Mesenchymal stem cell (in vitro differentiated cells and primary cell): ENCODE measurements at regions not wholly inside any gene's neighbourhood (a gene's known extent, or its start where the extent isn't known, plus 50 kb on each side); places are given as distances from the start of the nearest gene placed in this dataset.

Experiments
- DNase-seq: peaks from one replicate; pipeline ENCODE4 v3.0.0-alpha.2; 2013
- H2AFZ ChIP-seq: one replicate; pipeline ENCODE4 v1.6.1; 2013; ENCODE audit warnings: low read depth, mild to moderate bottlenecking, control low read depth, inconsistent platforms, low read length, moderate library complexity
- H2AK5ac ChIP-seq: 2 replicates; pipeline ENCODE4 v1.6.1; 2013; ENCODE audit warnings: low read length, moderate library complexity, mild to moderate bottlenecking, inconsistent platforms; ENCODE audit not compliant: severe bottlenecking
- H2BK120ac ChIP-seq: one replicate; pipeline ENCODE4 v1.6.1; 2013; ENCODE audit warnings: low read depth, mild to moderate bottlenecking, inconsistent platforms, low read length, moderate library complexity
- H2BK12ac ChIP-seq, 2 experiments: one replicate each; pipeline ENCODE4 v1.6.1; 2013; ENCODE audit warnings: inconsistent platforms in 2 of 2, low read length in 2 of 2, mild to moderate bottlenecking in 2 of 2, moderate library complexity in 2 of 2, control low read depth in 1 of 2
- H2BK15ac ChIP-seq: one replicate; pipeline ENCODE4 v1.6.1; 2013; ENCODE audit warnings: mild to moderate bottlenecking, low read depth, inconsistent platforms; ENCODE audit not compliant: poor library complexity, severe bottlenecking
- H2BK5ac ChIP-seq: 2 replicates; pipeline ENCODE4 v1.6.1; 2013; ENCODE audit warnings: low read depth, mild to moderate bottlenecking, low read length, control low read depth, inconsistent platforms; ENCODE audit not compliant: poor library complexity, severe bottlenecking
- H3K14ac ChIP-seq, 2 experiments: one replicate each; pipeline ENCODE4 v1.6.1; 2013; ENCODE audit warnings: inconsistent platforms in 2 of 2, low read length in 2 of 2, control low read depth in 1 of 2, mild to moderate bottlenecking in 1 of 2, moderate library complexity in 1 of 2
- H3K18ac ChIP-seq, 2 experiments: one replicate each; pipeline ENCODE4 v1.6.1; 2013; ENCODE audit warnings: inconsistent platforms in 2 of 2, low read length in 2 of 2, control low read depth in 1 of 2, low read depth in 1 of 2, mild to moderate bottlenecking in 1 of 2
- H3K23ac ChIP-seq, 2 experiments: one replicate each; pipeline ENCODE4 v1.6.1; 2013; ENCODE audit warnings: inconsistent platforms in 2 of 2, low read length in 2 of 2, mild to moderate bottlenecking in 2 of 2, moderate library complexity in 2 of 2, control low read depth in 1 of 2
- H3K27ac ChIP-seq: 2 replicates; pipeline ENCODE4 v1.5.1; 2013; ENCODE audit warnings: mild to moderate bottlenecking, moderate library complexity, low read length, control low read depth, inconsistent platforms; ENCODE audit not compliant: poor library complexity, severe bottlenecking
- H3K27me3 ChIP-seq, 2 experiments: 2 replicates each; pipeline versions ENCODE4 v1.6.1 to v1.7.0; 2013; ENCODE audit warnings: low read length in 2 of 2, mild to moderate bottlenecking in 2 of 2, moderate library complexity in 2 of 2, control low read depth in 1 of 2, inconsistent platforms in 1 of 2; ENCODE audit not compliant: control insufficient read depth in 1 of 2, insufficient read depth in 1 of 2
- H3K36me3 ChIP-seq, 2 experiments: 2 replicates each; pipeline versions ENCODE4 v1.6.1 to v1.7.0; 2013; ENCODE audit warnings: low read length in 2 of 2, control low read depth in 1 of 2, inconsistent platforms in 1 of 2, low read depth in 1 of 2, mild to moderate bottlenecking in 1 of 2; ENCODE audit not compliant: insufficient read depth in 2 of 2, control insufficient read depth in 1 of 2
- H3K4ac ChIP-seq, 2 experiments: one replicate each; pipeline ENCODE4 v1.6.1; 2013; ENCODE audit warnings: inconsistent platforms in 2 of 2, low read length in 2 of 2, mild to moderate bottlenecking in 2 of 2, moderate library complexity in 2 of 2, control low read depth in 1 of 2, low read depth in 1 of 2
- H3K4me1 ChIP-seq: 2 replicates; pipeline ENCODE4 v1.6.1; 2013; ENCODE audit warnings: low read depth, low read length, control low read depth; ENCODE audit not compliant: control insufficient read depth, insufficient read depth
- H3K4me2 ChIP-seq: 2 replicates; pipeline ENCODE4 v1.6.1; 2013; ENCODE audit warnings: low read length, mild to moderate bottlenecking, inconsistent platforms; ENCODE audit not compliant: poor library complexity, severe bottlenecking
- H3K4me3 ChIP-seq, 2 experiments: 2 replicates each; pipeline versions ENCODE4 v1.5.1 to v1.7.0; 2013; ENCODE audit warnings: low read length in 2 of 2, mild to moderate bottlenecking in 2 of 2, control low read depth in 1 of 2, low read depth in 1 of 2; ENCODE audit not compliant: insufficient read depth in 1 of 2
- H3K79me1 ChIP-seq: replicated peaks from 2 replicates; pipeline ENCODE4 v1.6.1; 2013; ENCODE audit warnings: mild to moderate bottlenecking, control low read depth, low read length, inconsistent platforms; ENCODE audit not compliant: poor library complexity, severe bottlenecking
- H3K9ac ChIP-seq: 2 replicates; pipeline ENCODE4 v1.7.0; 2013; ENCODE audit warnings: mild to moderate bottlenecking, low read length, moderate library complexity
- H3K9me3 ChIP-seq: 2 replicates; pipeline ENCODE4 v1.7.0; 2013; ENCODE audit warnings: mild to moderate bottlenecking, low read length; ENCODE audit not compliant: control insufficient read depth
- H4K8ac ChIP-seq: one replicate; pipeline ENCODE4 v1.6.1; 2013; ENCODE audit warnings: inconsistent platforms, mild to moderate bottlenecking, low read length, moderate library complexity
- H4K91ac ChIP-seq: one replicate; pipeline ENCODE4 v1.6.1; 2013; ENCODE audit warnings: mild to moderate bottlenecking, low read length, inconsistent platforms
- WGBS: methylation state at CpG from one replicate; pipeline ENCODE4 v1.1.7; 2013; ENCODE audit warnings: mixed read lengths; 5-methylcytosine and 5-hydroxymethylcytosine counted together

- Histone ChIP-seq H3K4me2 (no peak overlapping the region), H3K14ac (no peak overlapping the region), H2BK5ac (no peak overlapping the region), H3K79me1 (no peaks in the 10 kb centered on the region), H2BK120ac (no peak overlapping the region), H3K18ac (no peak overlapping the region), H4K8ac (no peak overlapping the region), H3K9me3 (no peaks in the 10 kb centered on the region), H3K27me3 (peaks cover 0 to 64% of the 10 kb centered on the region in 2 experiments), H3K9ac (no peak overlapping the region), H4K91ac (no peak overlapping the region), H3K4me3 (no peak overlapping the region), H3K4ac (no peak overlapping the region), H2AK5ac (no peak overlapping the region), H2AFZ (no peak overlapping the region), H2BK15ac (no peak overlapping the region), H3K36me3 (no peaks in the 10 kb centered on the region), H3K27ac (no peak overlapping the region), H3K23ac (no peak overlapping the region), H2BK12ac (no peak overlapping the region), H3K4me1 (no peaks in the 10 kb centered on the region)
- DNase-seq = no peak
- WGBS = 82% methylated on average over 9 of the region's 10 CpGs
These were observed 131.0 kb downstream of the RBFOX3 start for GRCh38 chr17:79479876-79480275.

GRCh38 chr17:79478841-79479240 is 132.0 kb downstream of the RBFOX3 start:
- WGBS = 75% methylated on average over 9 of the region's 9 CpGs

DNA sequence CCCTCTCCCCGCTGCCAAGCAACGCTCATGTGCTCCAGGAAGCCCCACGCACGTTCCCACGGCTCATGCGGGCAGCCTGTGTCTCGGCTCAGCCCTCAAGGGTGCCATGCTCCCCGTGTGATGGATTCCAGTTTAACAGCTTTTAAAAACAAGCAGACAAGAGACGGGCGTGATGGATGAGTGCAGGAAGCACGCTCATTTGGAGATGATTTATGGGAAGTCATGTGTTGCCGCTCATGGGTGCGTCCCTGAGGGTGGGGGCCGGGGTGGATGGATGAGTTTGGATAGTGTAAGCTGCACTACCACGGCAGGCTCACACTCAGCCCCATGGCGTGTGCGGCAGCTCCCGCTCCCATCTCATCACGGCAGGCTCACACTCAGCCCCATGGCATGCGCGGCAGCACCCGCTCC is 132.8 kb downstream of the RBFOX3 start:
- Histone ChIP-seq H3K79me1 (no peaks in the 10 kb centered on the region), H2BK5ac (no peak overlapping the region), H3K27ac (no peak overlapping the region), H3K27me3 (peaks cover 0 to 50% of the 10 kb centered on the region in 2 experiments), H4K8ac (no peak overlapping the region), H2AK5ac (no peak overlapping the region), H3K36me3 (no peaks in the 10 kb centered on the region), H3K9me3 (no peaks in the 10 kb centered on the region), H3K23ac (no peak overlapping the region), H3K4me1 (no peaks in the 10 kb centered on the region), H3K4me3 (no peak overlapping the region), H3K18ac (no peak overlapping the region), H2AFZ (no peak overlapping the region), H3K9ac (no peak overlapping the region), H3K14ac (no peak overlapping the region), H2BK15ac (no peak overlapping the region), H3K4me2 (no peak overlapping the region), H4K91ac (no peak overlapping the region), H3K4ac (no peak overlapping the region), H2BK12ac (no peak overlapping the region), H2BK120ac (no peak overlapping the region)
- no peak for DNase-seq
- WGBS = 70% methylated on average over 22 of the region's 22 CpGs

More at GRCh38 chr17:79478841-79479240, 132.0 kb downstream of the RBFOX3 start:
- Histone ChIP-seq H4K8ac (no peak overlapping the region), H3K27me3 (peaks cover 0 to 56% of the 10 kb centered on the region in 2 experiments), H3K23ac (no peak overlapping the region), H2BK120ac (no peak overlapping the region), H3K4me1 (no peaks in the 10 kb centered on the region), H3K4me3 (no peak overlapping the region), H2AFZ (no peak overlapping the region), H3K79me1 (no peaks in the 10 kb centered on the region), H3K14ac (no peak overlapping the region), H3K27ac (no peak overlapping the region), H2BK15ac (no peak overlapping the region), H3K18ac (no peak overlapping the region), H4K91ac (no peak overlapping the region), H3K9me3 (no peaks in the 10 kb centered on the region), H2AK5ac (no peak overlapping the region), H3K4ac (no peak overlapping the region), H2BK5ac (no peak overlapping the region), H3K36me3 (no peaks in the 10 kb centered on the region), H2BK12ac (no peak overlapping the region), H3K4me2 (no peak overlapping the region), H3K9ac (no peak overlapping the region)
- DNase-seq = no peak

DNA sequence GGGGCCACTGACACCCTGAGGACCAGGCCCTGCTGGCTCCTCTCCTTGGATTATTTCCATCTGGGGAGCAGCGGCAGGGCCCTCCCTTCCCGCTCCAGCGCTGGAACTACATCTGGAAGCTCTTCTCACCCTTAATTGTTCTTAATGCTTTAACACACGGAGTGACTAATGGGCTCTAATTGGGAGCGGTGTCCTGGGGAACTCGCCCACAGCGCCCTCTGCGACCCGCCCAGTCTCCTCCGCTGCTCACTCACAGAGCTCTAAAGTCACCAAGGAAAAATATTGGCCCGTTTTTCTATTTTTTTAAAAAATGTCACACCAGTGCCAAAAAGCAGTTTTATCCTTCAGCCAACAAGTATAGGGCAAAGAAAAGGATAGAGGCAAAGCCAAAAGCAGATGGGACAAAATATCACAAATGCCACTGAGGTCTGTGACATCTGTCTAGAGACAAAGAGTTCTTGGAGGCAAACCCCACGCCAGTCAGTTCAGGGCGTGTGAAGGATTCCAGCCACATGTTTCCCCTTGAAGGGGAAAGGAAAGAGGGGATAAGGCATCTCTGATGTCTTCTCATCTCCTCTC is 134.7 kb downstream of the RBFOX3 start:
- no peak overlapping the region for H3K4ac ChIP-seq
- DNase-seq = no peak
- H4K91ac ChIP-seq = no peak overlapping the region
- H2AFZ ChIP-seq = no peak overlapping the region
- H3K79me1 ChIP-seq = no peaks in the 10 kb centered on the region
- H2BK120ac ChIP-seq = no peak overlapping the region
- H2AK5ac ChIP-seq = no peak overlapping the region
- H3K27ac ChIP-seq = no peak overlapping the region
- H3K4me3 ChIP-seq = no peak overlapping the region
- H3K23ac ChIP-seq = no peak overlapping the region
- no peak overlapping the region for H3K18ac ChIP-seq
- H2BK15ac ChIP-seq = no peak overlapping the region
- no peak overlapping the region for H3K9ac ChIP-seq
- H3K27me3 ChIP-seq = peaks cover 0 to 33% of the 10 kb centered on the region in 2 experiments
- H2BK5ac ChIP-seq = no peak overlapping the region
- no peaks in the 10 kb centered on the region for H3K36me3 ChIP-seq
- H3K4me1 ChIP-seq = no peaks in the 10 kb centered on the region
- no peaks in the 10 kb centered on the region for H3K9me3 ChIP-seq
- no peak overlapping the region for H4K8ac ChIP-seq
- no peak overlapping the region for H2BK12ac ChIP-seq
- no peak overlapping the region for H3K14ac ChIP-seq
- 30% methylated on average over 12 of the region's 13 CpGs for WGBS
- no peak overlapping the region for H3K4me2 ChIP-seq
